ENCODE measurements at regions not wholly inside any gene's neighbourhood (a gene's known extent, or its start where the extent isn't known, plus 50 kb on each side); places are given as distances from the start of the nearest gene placed in this dataset.
"Not testable (repeated sequence)": the region's sequence is repeated elsewhere in the genome, so short reads cannot be mapped to it uniquely, and the experiment has no call there.

DNA sequence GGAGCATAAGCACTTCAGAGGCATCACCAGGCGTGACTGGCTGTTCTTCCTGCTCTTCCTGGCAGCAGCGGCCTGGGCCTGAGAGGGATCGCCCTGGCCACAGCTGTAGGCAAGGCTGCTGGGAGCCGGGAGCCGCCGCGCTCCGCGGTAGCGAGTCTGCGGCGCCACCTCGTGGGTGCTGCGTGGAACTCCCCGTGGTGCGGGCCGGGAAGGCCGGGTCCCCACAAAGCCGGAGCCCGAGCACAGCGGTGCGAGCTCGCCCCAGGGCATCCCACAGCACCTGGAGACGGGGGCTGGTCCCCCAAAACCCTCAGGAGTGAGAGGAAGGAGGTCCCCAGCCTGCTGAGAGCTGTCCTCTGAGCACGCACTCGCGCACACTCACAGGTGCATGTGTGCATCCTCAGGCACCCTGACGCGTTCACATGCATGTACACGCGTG is 1546.5 kb downstream of the RPIA start:
- DNase-seq; H3K4me1 Mint-ChIP-seq (ENCODE audit: low read depth); H3K9me3 Mint-ChIP-seq; H3K4me3 Mint-ChIP-seq; H3K27ac Mint-ChIP-seq; H3K36me3 Mint-ChIP-seq (ENCODE audit: low read depth); H3K27me3 Mint-ChIP-seq: not testable (repeated sequence)

DNA sequence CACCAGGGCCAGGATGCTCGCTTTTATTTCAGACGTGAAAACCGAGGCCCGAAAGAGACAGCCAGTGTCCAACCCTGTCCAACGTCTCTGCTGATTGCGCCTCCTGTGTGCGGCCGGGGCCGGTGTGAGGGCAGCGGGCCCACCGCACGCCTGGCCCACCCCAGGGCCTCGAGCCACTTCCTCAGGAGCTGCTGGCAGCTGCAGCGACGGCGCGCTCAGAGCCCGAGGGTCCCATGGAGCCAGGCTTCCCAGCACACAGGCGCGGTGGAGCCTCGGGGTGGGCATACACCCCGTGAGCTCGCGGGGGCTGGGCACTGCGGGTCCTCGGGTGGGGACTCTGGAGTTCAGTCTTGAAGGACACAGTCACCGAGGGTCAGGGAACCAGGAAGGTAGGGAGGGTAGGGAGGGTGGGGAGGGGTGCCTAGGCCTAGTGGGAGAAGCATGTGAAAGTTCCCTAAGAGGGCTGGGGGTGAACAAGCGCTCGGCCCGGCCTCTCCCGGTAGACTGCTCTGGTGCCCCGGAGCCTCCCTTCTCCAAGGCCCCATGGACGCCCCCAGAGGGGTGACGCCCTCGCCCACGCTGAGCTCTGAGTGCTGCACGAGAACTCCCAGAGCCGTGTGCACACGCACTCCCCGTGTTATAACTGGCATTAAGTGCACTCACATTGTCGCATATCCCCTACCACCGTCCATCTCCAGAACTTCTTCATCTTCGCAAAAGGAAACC is 1547.2 kb downstream of the RPIA start:
- not testable (repeated sequence) for H3K4me3 Mint-ChIP-seq; DNase-seq; H3K27ac Mint-ChIP-seq; H3K4me1 Mint-ChIP-seq (ENCODE audit: low read depth); H3K27me3 Mint-ChIP-seq; H3K9me3 Mint-ChIP-seq; H3K36me3 Mint-ChIP-seq (ENCODE audit: low read depth)

DNA sequence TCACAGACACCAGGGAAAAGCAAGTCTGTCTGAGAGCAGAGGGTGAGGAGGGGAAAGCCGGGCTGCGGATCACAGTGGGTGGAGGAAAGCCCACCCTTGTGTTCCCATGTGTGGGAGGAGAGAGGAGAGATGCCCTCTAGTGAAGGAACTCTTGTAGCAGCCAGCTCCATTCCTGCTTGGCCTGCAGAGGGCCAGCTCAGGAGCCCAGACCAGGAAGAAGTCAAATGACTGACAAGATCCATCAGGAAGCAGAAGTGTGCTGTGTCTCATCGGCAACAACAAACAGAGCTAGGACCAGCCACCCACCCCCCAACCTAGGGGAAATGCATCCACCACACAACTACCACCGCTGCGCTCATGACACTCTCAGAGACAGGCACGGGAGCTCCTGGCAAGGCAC is 1548.3 kb downstream of the RPIA start:
- not testable (repeated sequence) for H3K36me3 Mint-ChIP-seq (ENCODE audit: low read depth); H3K4me1 Mint-ChIP-seq (ENCODE audit: low read depth); H3K27me3 Mint-ChIP-seq; H3K27ac Mint-ChIP-seq; H3K4me3 Mint-ChIP-seq; DNase-seq; H3K9me3 Mint-ChIP-seq

DNA sequence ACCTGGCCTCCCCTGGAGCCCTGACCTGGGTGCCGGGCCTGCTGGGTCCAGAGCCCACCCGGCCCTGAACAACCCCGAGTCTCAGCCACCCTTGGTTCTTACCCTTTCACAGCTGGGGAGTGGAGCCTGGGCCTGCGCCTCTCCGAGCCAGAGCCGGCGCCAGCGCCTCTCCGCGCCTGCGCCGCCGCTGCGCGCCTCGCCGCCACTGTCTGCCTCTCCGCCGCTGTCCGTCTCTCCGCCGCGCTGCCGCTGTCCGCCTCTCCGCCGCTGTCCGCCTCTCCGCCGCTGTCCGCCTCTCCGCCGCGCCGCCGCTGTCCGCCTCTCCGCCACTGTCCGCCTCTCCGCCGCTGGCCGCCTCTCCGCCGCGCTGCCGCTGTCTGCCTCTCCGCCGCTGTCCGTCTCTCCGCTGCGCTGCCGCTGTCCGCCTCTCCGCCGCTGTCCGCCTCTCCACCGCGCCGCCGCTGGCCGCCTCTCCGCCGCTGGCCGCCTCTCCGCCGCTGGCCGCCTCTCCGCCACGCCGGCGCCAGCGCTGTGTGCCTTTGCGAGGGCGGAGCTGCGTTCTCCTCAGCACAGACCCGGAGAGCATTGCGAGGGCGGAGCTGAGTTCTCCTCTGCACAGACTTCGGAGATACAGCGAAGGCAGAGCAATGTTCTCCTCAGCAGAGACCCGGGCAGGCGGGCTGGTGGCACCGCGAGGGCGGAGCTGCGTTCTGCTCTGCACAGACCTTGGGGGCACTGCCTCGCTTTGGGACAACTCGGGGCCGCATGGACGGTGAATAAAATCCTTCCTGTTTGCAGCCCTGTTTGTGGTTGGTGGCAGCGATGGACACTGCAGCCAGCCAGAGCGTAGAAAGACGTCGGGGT is 1553.7 kb downstream of the RPIA start:
- H3K4me1 Mint-ChIP-seq (ENCODE audit: low read depth); H3K36me3 Mint-ChIP-seq (ENCODE audit: low read depth); H3K4me3 Mint-ChIP-seq; DNase-seq; H3K9me3 Mint-ChIP-seq; H3K27me3 Mint-ChIP-seq; H3K27ac Mint-ChIP-seq: not testable (repeated sequence)

DNA sequence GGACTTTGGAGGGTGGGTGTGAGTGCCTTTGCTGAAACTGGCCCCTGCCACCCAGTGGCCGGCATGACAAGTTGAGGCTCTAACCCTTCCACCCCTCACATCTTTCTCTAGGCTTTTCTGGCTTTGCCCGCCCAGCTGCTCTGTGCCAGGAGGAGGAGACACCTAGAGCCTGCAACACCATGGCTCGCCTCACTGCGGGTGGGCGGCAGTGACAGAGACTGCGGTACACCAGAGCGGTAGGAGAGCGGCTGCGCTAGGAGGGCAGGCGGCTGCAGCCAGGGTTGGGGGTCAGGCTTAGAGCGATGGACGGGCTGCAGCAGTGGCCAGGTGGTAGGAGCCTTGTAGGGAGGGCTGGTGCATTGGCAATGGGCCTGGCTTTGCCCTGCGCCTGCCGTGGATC is 1556.9 kb downstream of the RPIA start:
- H3K9me3 Mint-ChIP-seq; H3K4me3 Mint-ChIP-seq; DNase-seq; H3K36me3 Mint-ChIP-seq (ENCODE audit: low read depth); H3K4me1 Mint-ChIP-seq (ENCODE audit: low read depth); H3K27me3 Mint-ChIP-seq; H3K27ac Mint-ChIP-seq: not testable (repeated sequence)

DNA sequence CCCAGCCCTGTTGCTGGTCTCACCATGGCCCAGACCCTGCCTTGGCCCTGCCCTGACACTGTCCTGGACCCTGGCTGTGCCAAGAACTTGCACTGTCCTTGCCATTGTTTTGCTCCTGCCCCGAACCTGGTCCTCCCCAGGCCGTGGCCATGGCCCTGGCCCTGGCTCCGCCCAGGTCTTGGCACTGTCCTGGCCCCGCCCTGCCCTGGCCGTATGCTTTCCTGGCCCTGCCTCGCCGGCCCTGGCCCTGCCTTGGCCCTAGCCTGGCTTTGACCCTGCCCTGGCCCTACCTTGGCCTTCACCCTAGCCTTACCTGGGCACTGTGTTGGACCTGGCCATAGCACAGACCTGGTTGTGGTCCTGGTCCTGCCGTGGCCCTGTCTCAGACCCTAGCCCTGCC is 1558.9 kb downstream of the RPIA start:
- not testable (repeated sequence) for H3K4me1 Mint-ChIP-seq (ENCODE audit: low read depth); H3K4me3 Mint-ChIP-seq; H3K9me3 Mint-ChIP-seq; H3K27ac Mint-ChIP-seq; DNase-seq; H3K27me3 Mint-ChIP-seq; H3K36me3 Mint-ChIP-seq (ENCODE audit: low read depth)

DNA sequence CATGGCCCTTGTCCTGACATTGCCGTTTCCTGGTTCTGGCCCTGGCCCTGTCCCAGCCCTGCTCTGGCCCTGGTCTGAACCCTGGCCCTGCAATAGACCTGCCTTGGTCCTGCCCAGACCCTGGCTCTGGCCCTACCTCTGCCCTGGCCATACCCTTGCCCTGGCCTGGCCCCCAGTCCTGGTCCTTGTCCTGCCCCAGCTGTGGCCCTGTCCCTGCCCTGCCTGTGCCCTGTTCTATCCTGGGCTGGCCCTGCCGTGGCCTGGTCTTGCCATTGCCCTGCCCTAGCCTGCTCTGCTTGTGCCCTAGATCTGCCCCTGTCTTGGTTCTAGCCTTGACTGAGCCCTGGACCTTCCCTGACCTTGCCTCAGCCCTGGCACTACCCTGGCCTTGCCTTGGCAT is 1560.1 kb downstream of the RPIA start:
- H3K27ac Mint-ChIP-seq; H3K9me3 Mint-ChIP-seq; DNase-seq; H3K36me3 Mint-ChIP-seq (ENCODE audit: low read depth); H3K4me3 Mint-ChIP-seq; H3K4me1 Mint-ChIP-seq (ENCODE audit: low read depth); H3K27me3 Mint-ChIP-seq: not testable (repeated sequence)

DNA sequence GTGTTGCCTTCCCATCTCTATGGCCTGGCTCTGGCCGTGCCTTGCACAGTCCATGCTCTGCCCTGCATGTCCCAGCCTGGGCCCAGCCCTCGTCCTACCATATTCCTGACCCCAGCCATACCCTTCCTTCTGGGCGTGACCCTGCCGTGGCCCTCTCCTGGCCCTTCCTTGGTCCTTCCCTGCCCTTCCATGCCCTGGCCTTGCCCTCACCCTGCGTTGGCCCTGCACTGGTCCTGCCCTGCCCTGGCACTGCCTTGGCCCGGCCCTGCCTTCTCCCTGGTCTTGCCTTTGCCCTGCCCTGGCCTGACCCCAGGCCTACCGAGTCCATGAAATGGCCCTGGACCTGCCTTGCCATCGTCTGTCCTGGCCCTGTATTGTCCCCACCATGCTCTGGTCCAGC is 1561.8 kb downstream of the RPIA start:
- not testable (repeated sequence) for H3K27ac Mint-ChIP-seq; H3K4me3 Mint-ChIP-seq; H3K4me1 Mint-ChIP-seq (ENCODE audit: low read depth); DNase-seq; H3K36me3 Mint-ChIP-seq (ENCODE audit: low read depth); H3K27me3 Mint-ChIP-seq
- H3K9me3 Mint-ChIP-seq, result peaks cover 25% of the 10 kb centered on the region

DNA sequence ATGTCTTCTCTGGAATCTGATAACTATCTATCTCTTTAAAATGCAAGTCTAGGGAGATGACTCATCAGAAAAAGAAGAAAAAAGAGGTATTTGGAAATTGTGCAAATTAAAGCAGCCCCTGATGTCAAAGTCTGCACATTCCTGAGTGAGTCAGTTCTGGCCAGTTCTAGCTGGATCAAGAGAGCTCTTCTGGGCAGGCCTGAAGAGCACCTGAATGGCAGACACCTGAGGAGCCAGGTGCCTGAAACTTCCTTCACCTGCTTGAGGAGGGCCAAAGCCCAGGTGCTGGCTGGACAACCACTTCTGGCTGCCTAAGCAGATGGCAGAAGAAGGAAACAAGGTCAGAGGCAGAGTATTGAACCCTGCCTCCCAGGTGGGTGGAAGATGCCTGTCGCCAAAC is 1575.4 kb downstream of the RPIA start:
- not testable (repeated sequence) for DNase-seq; H3K4me3 Mint-ChIP-seq; H3K36me3 Mint-ChIP-seq (ENCODE audit: low read depth); H3K9me3 Mint-ChIP-seq; H3K4me1 Mint-ChIP-seq (ENCODE audit: low read depth); H3K27ac Mint-ChIP-seq; H3K27me3 Mint-ChIP-seq

DNA sequence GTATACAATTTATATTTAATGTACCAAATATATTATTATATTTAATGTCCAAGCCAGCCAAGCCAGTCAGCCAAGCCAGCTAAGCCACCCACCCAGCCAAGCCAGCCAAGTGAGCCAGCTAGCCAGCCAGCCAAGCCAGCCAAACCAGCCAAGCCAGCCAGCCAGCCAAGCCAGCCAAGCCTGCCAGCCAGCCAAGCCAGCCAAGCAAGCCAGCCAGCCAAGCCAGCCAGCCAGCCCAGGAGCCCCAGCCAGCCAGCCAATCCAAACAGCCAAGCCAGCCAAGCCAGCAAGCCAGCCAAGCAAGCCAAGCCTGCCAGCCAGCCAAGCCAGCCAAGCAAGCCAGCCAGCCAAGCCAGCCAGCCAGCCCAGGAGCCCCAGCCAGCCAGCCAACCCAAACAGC is 1596.3 kb downstream of the RPIA start:
- H3K4me3 Mint-ChIP-seq; H3K27me3 Mint-ChIP-seq; DNase-seq; H3K9me3 Mint-ChIP-seq; H3K4me1 Mint-ChIP-seq (ENCODE audit: low read depth); H3K27ac Mint-ChIP-seq; H3K36me3 Mint-ChIP-seq (ENCODE audit: low read depth): not testable (repeated sequence)

DNA sequence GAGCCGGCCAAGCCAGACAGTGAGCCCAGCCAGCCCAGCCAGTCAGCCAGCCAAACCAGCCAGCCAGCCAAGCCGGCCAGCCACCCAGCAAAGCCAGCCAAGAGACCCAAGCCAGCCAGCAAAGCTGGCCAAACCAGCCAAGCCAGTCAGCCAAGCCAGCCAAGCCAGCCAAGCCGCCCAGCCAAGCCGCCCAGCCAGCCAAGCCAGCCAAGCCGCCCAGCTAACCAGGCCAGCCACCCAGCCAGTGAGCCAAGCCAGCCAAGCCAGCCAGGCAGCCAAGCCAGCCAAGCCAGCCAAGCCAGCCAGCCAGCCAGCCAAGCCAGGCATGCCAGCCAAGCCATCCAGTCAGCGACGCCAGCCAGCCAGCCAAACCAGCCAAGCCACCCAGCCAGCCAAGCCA is 1596.9 kb downstream of the RPIA start:
- H3K36me3 Mint-ChIP-seq (ENCODE audit: low read depth); H3K4me1 Mint-ChIP-seq (ENCODE audit: low read depth); DNase-seq; H3K4me3 Mint-ChIP-seq; H3K9me3 Mint-ChIP-seq; H3K27me3 Mint-ChIP-seq; H3K27ac Mint-ChIP-seq: not testable (repeated sequence)

DNA sequence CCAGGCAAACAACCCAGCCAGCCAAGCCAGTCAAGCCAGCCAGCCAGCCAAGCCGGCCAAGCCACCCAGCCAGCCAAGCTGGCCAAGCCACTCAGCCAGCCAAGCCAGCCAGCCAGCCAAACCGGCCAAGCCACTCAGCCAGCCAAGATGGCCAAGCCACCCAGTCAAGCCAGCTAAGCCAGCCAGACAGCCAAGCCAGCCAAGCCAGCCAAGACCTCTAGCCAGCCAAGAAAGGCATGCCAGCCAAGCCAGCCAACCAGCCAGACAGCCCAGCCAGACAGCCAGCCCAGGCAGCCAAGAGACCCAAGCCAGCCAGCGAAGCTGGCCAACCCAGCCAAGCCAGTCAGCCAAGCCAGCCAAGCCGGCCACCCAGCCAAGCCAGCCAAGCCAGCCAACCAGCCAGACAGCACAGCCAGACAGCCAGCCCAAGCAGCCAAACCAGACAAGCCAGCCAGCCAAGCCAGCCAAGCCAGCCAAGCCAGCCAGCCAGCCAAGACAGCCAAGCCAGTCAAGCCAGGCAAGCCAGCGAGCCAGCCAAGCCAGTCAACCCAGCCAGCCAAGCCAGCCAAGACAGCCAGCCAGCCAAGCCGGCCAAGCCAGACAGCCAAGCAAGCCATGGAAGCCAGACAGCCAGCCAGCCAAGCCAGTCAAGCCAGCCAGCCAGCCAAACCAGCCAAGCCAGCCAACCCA is 1598.0 kb downstream of the RPIA start:
- DNase-seq; H3K4me1 Mint-ChIP-seq (ENCODE audit: low read depth); H3K27me3 Mint-ChIP-seq; H3K27ac Mint-ChIP-seq; H3K36me3 Mint-ChIP-seq (ENCODE audit: low read depth); H3K9me3 Mint-ChIP-seq; H3K4me3 Mint-ChIP-seq: not testable (repeated sequence)

DNA sequence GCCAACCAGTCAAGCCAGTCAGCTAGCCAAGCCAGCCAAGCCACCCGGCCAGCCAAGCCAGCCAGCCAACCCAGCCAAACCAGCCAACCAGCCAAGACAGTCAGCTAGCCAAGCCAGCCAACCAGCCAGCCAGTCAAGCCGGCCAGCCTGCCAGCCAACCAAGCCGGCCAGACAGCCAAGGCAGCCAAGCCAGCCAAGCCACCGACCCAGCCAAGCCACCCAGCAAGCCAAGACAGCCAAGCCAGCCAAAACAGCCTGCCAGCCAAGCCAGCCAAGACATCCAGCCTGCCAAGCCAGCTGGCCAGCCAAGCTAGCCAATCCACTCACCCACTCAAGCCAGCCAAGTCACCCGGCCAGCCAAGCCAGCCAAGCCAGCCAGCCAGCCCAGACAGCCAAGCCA is 1599.2 kb downstream of the RPIA start:
- not testable (repeated sequence) for H3K36me3 Mint-ChIP-seq (ENCODE audit: low read depth); H3K4me1 Mint-ChIP-seq (ENCODE audit: low read depth); H3K9me3 Mint-ChIP-seq; H3K4me3 Mint-ChIP-seq; H3K27ac Mint-ChIP-seq; DNase-seq; H3K27me3 Mint-ChIP-seq

DNA sequence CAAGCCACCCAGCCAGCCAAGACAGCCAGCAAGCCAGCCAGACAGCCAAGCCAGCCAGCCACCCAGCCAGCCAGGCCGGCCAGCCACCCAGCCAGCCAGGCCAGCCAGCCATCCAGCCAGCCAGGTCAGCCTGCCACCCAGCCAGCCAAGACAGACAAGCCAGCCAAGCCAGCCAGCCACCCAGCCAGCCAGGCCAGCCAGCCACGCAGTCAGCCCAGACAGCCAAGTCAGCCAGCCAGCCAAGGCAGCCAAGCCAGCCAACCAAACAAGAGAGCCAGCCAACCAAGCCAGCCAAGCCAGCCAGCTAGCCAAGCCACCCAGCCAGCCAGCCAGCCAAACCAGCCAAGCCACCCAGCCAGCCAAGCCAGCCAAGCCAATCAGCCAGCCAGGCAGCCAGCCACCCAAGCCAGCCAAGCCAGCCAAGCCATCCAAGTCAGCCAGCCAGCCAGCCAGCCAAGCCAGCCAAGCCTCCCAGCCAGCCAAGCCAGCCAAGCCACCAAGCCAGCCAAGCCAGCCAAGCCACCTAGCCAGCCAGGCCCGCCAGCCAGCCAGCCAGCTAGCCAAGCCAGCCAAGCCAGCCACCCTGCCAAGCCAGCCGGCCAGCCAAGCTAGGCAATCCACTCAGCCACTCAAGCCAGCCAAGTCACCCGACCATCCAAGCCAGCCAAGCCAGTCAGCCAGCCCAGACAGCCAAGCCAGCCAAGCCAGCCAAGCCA is 1599.9 kb downstream of the RPIA start:
- not testable (repeated sequence) for H3K4me3 Mint-ChIP-seq; DNase-seq; H3K27ac Mint-ChIP-seq; H3K4me1 Mint-ChIP-seq (ENCODE audit: low read depth); H3K36me3 Mint-ChIP-seq (ENCODE audit: low read depth); H3K9me3 Mint-ChIP-seq; H3K27me3 Mint-ChIP-seq

DNA sequence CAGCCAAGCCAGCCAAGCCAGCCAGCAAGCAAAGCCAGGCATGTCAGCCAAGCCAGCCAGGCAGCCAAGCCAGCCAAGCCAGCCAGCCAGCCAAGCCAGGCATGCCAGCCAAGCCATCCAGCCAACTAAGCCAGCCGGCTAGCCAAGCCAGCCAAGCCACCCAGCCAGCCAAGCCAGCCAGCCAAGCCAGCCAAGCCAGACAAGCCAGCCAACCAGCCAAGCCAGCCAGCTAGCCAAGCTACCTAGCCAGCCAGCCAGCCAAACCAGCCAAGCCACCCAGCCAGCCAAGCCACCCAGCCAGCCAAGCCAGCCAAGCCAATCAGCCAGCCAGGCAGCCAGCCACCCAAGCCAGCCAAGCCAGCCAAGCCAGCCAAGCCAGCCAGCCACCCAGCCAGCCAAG is 1600.5 kb downstream of the RPIA start:
- not testable (repeated sequence) for H3K4me3 Mint-ChIP-seq; H3K36me3 Mint-ChIP-seq (ENCODE audit: low read depth); H3K27ac Mint-ChIP-seq; DNase-seq; H3K9me3 Mint-ChIP-seq; H3K4me1 Mint-ChIP-seq (ENCODE audit: low read depth); H3K27me3 Mint-ChIP-seq
